HEK293 (cell line): ENCODE measurements at regions not wholly inside any gene's neighbourhood (a gene's known extent, or its start where the extent isn't known, plus 50 kb on each side); places are given as distances from the start of the nearest gene placed in this dataset.

Experiments
- CTCF ChIA-PET: fragments of 350-600 bp; formaldehyde crosslinking; extraction: SDS; loops from one replicate; lab custom pipeline; 2021; ENCODE audit warnings: antibody characterized with exemption; lab: Yijun Ruan, JAX
- POLR2A ChIA-PET: fragments of 300-600 bp; formaldehyde crosslinking; extraction: SDS; loops from one replicate; lab custom pipeline; 2020; ENCODE audit warnings: antibody characterized with exemption, inconsistent platforms; lab: Yijun Ruan, JAX
- H3K27ac ChIP-seq: fragments of 200-500 bp; sonication (Bioruptor generic); 2 replicates; pipeline ENCODE4 v1.5.1; 2014; ENCODE audit warnings: low read depth, low read length, control low read depth, inconsistent platforms; ENCODE audit errors: extremely low read depth
- H3K36me3 ChIP-seq, 2 experiments: fragments of 200-500 bp in 1 of 2; sonication (Bioruptor generic) in 1 of 2; 1 replicate in 1 of 2; 2 replicates in 1 of 2; pipeline ENCODE4 v1.5.1; 2014 to 2017; ENCODE audit warnings: inconsistent platforms in 2 of 2, low read length in 2 of 2; ENCODE audit not compliant: control insufficient read depth in 2 of 2, insufficient read depth in 1 of 2
- H3K4me1 ChIP-seq: fragments of 200-500 bp; sonication (Bioruptor generic); 2 replicates; pipeline ENCODE4 v1.5.1; 2014; ENCODE audit warnings: mild to moderate bottlenecking, low read length, inconsistent platforms; ENCODE audit not compliant: control insufficient read depth, insufficient read depth
- H3K4me3 ChIP-seq: 2 replicates; pipeline ENCODE4 v1.5.1; 2011; ENCODE audit warnings: low read depth, mild to moderate bottlenecking, control low read depth, low read length, moderate library complexity
- H3K9me3 ChIP-seq: fragments of 200-500 bp; sonication (Bioruptor generic); 2 replicates; pipeline ENCODE4 v1.5.1; 2014; ENCODE audit warnings: low read depth, low read length, inconsistent platforms; ENCODE audit not compliant: control insufficient read depth, insufficient read depth
- EGR2 ChIP-seq: fragments of 450-650 bp; formaldehyde crosslinking; IDR thresholded peaks from 2 replicates; pipeline ENCODE4 v1.5.1; 2016; ENCODE audit warnings: low read depth, missing biosample characterization, missing genetic modification characterization
- SCRT2 ChIP-seq: fragments of 450-650 bp; formaldehyde crosslinking; IDR thresholded peaks from 2 replicates; pipeline ENCODE4 v1.5.1; 2016; ENCODE audit warnings: missing biosample characterization, missing genetic modification characterization
- ZNF138 ChIP-seq: fragments of 450-650 bp; formaldehyde crosslinking; IDR thresholded peaks from 2 replicates; pipeline ENCODE4 v1.5.1; 2016; ENCODE audit warnings: missing biosample characterization, missing genetic modification characterization, borderline replicate concordance
- ZNF174 ChIP-seq: fragments of 450-650 bp; formaldehyde crosslinking; IDR thresholded peaks from 2 replicates; pipeline ENCODE4 v1.5.0; 2017; ENCODE audit warnings: missing biosample characterization, mild to moderate bottlenecking, missing genetic modification characterization
- ZNF335 ChIP-seq: fragments of 450-650 bp; formaldehyde crosslinking; conservative IDR thresholded peaks from 2 replicates; pipeline ENCODE4 v1.5.1; 2016; ENCODE audit warnings: missing biosample characterization, missing genetic modification characterization
- ZNF785 ChIP-seq: fragments of 450-650 bp; formaldehyde crosslinking; IDR thresholded peaks from 2 replicates; pipeline ENCODE4 v1.5.1; 2016; ENCODE audit warnings: missing biosample characterization, missing genetic modification characterization
- TF ChIP-seq, protein P1 (sequence below): fragments of 450-650 bp; IDR thresholded peaks from 2 replicates; pipeline ENCODE4 v1.5.1; 2018; ENCODE audit warnings: missing biosample characterization, mild to moderate bottlenecking, missing genetic modification characterization
- TF ChIP-seq, protein P2 (sequence below): fragments of 450-650 bp; formaldehyde crosslinking; IDR thresholded peaks from 2 replicates; pipeline ENCODE4 v1.5.1; 2016; ENCODE audit warnings: missing biosample characterization, missing genetic modification characterization
- TF ChIP-seq, protein P3 (sequence below): fragments of 450-650 bp; formaldehyde crosslinking; IDR thresholded peaks from 2 replicates; pipeline ENCODE4 v1.5.1; 2016; ENCODE audit warnings: missing biosample characterization, missing genetic modification characterization
- TF ChIP-seq, protein P4 (sequence below): fragments of 450-650 bp; formaldehyde crosslinking; IDR thresholded peaks from 2 replicates; pipeline ENCODE4 v1.5.1; 2016; ENCODE audit warnings: missing biosample characterization, missing genetic modification characterization, low read depth
- TF ChIP-seq, protein P5 (sequence below): fragments of 450-650 bp; formaldehyde crosslinking; IDR thresholded peaks from 2 replicates; pipeline ENCODE4 v1.5.1; 2016; ENCODE audit warnings: missing biosample characterization, missing genetic modification characterization

DNA sequence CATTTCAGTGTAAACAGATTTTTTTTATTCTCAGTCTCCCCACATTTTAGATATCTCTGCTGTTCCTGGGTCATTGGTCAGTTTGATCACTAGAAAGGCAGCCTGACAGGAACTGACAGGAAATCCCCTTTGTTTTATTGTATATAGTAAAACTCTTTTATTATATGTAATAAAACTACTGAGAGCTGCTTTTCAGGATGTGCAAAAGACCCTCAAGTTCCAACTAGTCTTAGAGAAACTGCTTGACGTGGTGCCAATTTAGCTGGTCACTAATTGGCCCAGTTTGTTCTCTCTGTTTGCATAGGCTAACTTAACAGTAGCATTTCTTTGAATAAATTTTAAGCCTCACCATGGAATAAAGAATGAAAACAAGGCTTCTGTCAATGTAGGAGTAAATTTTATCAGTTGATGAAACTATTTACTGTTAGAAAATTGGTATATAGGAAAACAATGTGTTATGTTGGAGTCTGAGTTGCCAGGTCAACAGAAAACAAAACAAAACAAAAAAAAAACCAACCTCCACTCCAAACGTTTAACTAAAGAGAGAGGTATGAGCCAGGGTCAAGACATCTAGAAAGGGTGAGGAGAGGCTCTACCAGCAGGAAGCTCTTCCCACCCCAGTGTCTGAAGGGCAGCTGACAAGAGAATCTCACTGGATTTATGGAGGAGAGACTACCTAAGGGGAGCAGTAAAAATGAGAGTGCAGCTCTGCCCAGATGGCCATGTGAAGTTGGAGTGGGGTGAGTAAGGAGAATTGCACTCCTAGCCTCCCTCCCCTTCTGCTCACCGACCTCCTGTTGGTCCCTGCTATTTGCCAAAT lies 184.6 kb downstream of the ST6GAL2 start:
- H3K36me3 ChIP-seq, result no peaks in the 10 kb centered on the region
- ChIA-PET POLR2A (interaction anchor here (0.6 kb wide), 1 partner anchor 798 kb away, joined by 3 read pairs; no protein-coding TSS in a partner anchor), CTCF (no interaction called here)
- no peak overlapping the region for H3K27ac ChIP-seq
- H3K4me3 ChIP-seq, result no peak overlapping the region
- H3K4me1 ChIP-seq, result no peaks in the 10 kb centered on the region
- TF ChIP-seq EGR2 (tag by site-specific recombination), result no peak
- TF ChIP-seq, protein P1, sequence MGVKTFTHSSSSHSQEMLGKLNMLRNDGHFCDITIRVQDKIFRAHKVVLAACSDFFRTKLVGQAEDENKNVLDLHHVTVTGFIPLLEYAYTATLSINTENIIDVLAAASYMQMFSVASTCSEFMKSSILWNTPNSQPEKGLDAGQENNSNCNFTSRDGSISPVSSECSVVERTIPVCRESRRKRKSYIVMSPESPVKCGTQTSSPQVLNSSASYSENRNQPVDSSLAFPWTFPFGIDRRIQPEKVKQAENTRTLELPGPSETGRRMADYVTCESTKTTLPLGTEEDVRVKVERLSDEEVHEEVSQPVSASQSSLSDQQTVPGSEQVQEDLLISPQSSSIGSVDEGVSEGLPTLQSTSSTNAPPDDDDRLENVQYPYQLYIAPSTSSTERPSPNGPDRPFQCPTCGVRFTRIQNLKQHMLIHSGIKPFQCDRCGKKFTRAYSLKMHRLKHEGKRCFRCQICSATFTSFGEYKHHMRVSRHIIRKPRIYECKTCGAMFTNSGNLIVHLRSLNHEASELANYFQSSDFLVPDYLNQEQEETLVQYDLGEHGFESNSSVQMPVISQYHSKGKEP, result no peak
- TF ChIP-seq, protein P2, sequence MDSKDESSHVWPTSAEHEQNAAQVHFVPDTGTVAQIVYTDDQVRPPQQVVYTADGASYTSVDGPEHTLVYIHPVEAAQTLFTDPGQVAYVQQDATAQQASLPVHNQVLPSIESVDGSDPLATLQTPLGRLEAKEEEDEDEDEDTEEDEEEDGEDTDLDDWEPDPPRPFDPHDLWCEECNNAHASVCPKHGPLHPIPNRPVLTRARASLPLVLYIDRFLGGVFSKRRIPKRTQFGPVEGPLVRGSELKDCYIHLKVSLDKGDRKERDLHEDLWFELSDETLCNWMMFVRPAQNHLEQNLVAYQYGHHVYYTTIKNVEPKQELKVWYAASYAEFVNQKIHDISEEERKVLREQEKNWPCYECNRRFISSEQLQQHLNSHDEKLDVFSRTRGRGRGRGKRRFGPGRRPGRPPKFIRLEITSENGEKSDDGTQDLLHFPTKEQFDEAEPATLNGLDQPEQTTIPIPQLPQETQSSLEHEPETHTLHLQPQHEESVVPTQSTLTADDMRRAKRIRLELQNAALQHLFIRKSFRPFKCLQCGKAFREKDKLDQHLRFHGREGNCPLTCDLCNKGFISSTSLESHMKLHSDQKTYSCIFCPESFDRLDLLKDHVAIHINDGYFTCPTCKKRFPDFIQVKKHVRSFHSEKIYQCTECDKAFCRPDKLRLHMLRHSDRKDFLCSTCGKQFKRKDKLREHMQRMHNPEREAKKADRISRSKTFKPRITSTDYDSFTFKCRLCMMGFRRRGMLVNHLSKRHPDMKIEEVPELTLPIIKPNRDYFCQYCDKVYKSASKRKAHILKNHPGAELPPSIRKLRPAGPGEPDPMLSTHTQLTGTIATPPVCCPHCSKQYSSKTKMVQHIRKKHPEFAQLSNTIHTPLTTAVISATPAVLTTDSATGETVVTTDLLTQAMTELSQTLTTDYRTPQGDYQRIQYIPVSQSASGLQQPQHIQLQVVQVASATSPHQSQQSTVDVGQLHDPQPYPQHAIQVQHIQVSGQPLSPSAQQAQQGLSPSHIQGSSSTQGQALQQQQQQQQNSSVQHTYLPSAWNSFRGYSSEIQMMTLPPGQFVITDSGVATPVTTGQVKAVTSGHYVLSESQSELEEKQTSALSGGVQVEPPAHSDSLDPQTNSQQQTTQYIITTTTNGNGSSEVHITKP (tag by site-specific recombination), result no peak
- H3K9me3 ChIP-seq, result no peaks in the 10 kb centered on the region

DNA sequence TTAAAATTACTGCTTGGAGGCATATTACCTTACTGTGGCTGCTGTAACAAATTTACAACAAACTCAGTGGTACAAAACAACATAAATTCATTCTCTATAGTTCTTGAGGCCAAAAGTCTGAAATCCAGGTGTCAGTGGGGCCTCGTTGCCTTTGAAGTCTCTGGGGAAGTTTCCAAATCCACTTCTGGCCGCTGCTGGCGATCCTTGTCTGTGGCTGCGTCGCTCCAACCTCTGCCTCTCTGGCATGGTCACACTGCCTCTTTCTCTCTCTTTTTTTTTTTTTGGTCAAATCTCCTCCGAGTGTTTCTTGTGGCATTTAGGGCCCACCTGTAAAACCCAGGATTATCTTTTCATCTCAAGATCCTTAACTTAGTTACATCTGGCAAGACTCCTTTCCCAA lies 182.8 kb downstream of the ST6GAL2 start:
- H3K4me1 ChIP-seq, result no peaks in the 10 kb centered on the region
- TF ChIP-seq ZNF174, result no peak
- TF ChIP-seq ZNF138, result no peak
- TF ChIP-seq ZNF785 (tag by site-specific recombination), result no peak
- TF ChIP-seq, protein P3, sequence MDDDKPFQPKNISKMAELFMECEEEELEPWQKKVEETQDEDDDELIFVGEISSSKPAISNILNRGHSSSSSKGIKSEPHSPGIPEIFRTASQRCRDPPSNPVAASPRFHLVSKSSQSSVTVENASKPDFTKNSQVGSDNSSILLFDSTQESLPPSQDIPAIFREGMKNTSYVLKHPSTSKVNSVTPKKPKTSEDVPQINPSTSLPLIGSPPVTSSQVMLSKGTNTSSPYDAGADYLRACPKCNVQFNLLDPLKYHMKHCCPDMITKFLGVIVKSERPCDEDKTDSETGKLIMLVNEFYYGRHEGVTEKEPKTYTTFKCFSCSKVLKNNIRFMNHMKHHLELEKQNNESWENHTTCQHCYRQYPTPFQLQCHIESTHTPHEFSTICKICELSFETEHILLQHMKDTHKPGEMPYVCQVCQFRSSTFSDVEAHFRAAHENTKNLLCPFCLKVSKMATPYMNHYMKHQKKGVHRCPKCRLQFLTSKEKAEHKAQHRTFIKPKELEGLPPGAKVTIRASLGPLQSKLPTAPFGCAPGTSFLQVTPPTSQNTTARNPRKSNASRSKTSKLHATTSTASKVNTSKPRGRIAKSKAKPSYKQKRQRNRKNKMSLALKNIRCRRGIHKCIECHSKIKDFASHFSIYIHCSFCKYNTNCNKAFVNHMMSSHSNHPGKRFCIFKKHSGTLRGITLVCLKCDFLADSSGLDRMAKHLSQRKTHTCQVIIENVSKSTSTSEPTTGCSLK (tag by site-specific recombination), result no peak
- TF ChIP-seq ZNF335, result no peak
- TF ChIP-seq, protein P4, sequence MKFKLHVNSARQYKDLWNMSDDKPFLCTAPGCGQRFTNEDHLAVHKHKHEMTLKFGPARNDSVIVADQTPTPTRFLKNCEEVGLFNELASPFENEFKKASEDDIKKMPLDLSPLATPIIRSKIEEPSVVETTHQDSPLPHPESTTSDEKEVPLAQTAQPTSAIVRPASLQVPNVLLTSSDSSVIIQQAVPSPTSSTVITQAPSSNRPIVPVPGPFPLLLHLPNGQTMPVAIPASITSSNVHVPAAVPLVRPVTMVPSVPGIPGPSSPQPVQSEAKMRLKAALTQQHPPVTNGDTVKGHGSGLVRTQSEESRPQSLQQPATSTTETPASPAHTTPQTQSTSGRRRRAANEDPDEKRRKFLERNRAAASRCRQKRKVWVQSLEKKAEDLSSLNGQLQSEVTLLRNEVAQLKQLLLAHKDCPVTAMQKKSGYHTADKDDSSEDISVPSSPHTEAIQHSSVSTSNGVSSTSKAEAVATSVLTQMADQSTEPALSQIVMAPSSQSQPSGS (tag by site-specific recombination), result no peak
- TF ChIP-seq, protein P5, sequence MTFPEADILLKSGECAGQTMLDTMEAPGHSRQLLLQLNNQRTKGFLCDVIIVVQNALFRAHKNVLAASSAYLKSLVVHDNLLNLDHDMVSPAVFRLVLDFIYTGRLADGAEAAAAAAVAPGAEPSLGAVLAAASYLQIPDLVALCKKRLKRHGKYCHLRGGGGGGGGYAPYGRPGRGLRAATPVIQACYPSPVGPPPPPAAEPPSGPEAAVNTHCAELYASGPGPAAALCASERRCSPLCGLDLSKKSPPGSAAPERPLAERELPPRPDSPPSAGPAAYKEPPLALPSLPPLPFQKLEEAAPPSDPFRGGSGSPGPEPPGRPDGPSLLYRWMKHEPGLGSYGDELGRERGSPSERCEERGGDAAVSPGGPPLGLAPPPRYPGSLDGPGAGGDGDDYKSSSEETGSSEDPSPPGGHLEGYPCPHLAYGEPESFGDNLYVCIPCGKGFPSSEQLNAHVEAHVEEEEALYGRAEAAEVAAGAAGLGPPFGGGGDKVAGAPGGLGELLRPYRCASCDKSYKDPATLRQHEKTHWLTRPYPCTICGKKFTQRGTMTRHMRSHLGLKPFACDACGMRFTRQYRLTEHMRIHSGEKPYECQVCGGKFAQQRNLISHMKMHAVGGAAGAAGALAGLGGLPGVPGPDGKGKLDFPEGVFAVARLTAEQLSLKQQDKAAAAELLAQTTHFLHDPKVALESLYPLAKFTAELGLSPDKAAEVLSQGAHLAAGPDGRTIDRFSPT, result no peak
- TF ChIP-seq SCRT2, result no peak
- POLR2A ChIA-PET, result no interaction called here
- no peak overlapping the region for H3K4me3 ChIP-seq
- H3K36me3 ChIP-seq, result no peaks in the 10 kb centered on the region
- H3K9me3 ChIP-seq, result no peaks in the 10 kb centered on the region
- no peak overlapping the region for H3K27ac ChIP-seq
- CTCF ChIA-PET, result no interaction called here
